CD4-positive, alpha-beta memory T cell (primary cell): ENCODE measurements at regions not wholly inside any gene's neighbourhood (a gene's known extent, or its start where the extent isn't known, plus 50 kb on each side); places are given as distances from the start of the nearest gene placed in this dataset.

Source experiments
- CTCF ChIA-PET: fragments of 350-600 bp; sonication (Branson Sonifier 250); formaldehyde crosslinking; loops from one replicate; lab custom pipeline; 2021; ENCODE audit warnings: inconsistent platforms; ENCODE audit not compliant: partially characterized antibody; lab: Charles Lee
- POLR2A ChIA-PET: fragments of 350-600 bp; sonication (Branson Sonifier 250); formaldehyde crosslinking; loops from one replicate; lab custom pipeline; 2021; ENCODE audit not compliant: partially characterized antibody; lab: Charles Lee
- DNase-seq, 5 donors: peaks; one replicate each; pipeline versions ENCODE4 v3.0.0 to v3.0.0-alpha.2; 2020 to 2022; ENCODE audit warnings: mixed read lengths in 1 of 5
- H3K27ac ChIP-seq: one replicate; pipeline ENCODE4 v1.7.0; 2013; ENCODE audit warnings: low read depth, low read length
- H3K27me3 ChIP-seq: 2 replicates; pipeline ENCODE4 v1.7.0; 2013; ENCODE audit warnings: mild to moderate bottlenecking, low read length, moderate library complexity; ENCODE audit not compliant: insufficient read depth
- H3K36me3 ChIP-seq: 2 replicates; pipeline ENCODE4 v1.7.0; 2013; ENCODE audit warnings: mild to moderate bottlenecking, low read length, moderate library complexity; ENCODE audit not compliant: insufficient read depth
- H3K4me1 ChIP-seq: 2 replicates; pipeline ENCODE4 v1.7.0; 2013; ENCODE audit warnings: mild to moderate bottlenecking, low read length, moderate library complexity; ENCODE audit not compliant: insufficient read depth
- H3K4me3 ChIP-seq, 2 donors: one replicate each; pipeline ENCODE4 v1.7.0; 2013; ENCODE audit warnings: low read length in 2 of 2, mild to moderate bottlenecking in 1 of 2
- H3K9me3 ChIP-seq, 2 donors: one replicate each; pipeline ENCODE4 v1.7.0; 2013; ENCODE audit warnings: low read length in 2 of 2, control low read depth in 1 of 2; ENCODE audit not compliant: control insufficient read depth in 1 of 2
- H3K27ac Mint-ChIP-seq, 7 donors: one replicate each; pipeline ENCODE4 v1.8.0; 2020 to 2021; ENCODE audit warnings: mixed read lengths in 7 of 7, mild to moderate bottlenecking in 6 of 7, inconsistent platforms in 3 of 7, moderate library complexity in 3 of 7
- H3K27me3 Mint-ChIP-seq, 2 donors: one replicate each; pipeline ENCODE4 v1.8.0; 2020 to 2021; ENCODE audit warnings: mixed read lengths in 2 of 2
- H3K36me3 Mint-ChIP-seq, 2 donors: one replicate each; pipeline ENCODE4 v1.8.0; 2020 to 2021; ENCODE audit warnings: mixed read lengths in 2 of 2, inconsistent platforms in 1 of 2, mild to moderate bottlenecking in 1 of 2
- H3K4me1 Mint-ChIP-seq, 4 donors: one replicate each; pipeline ENCODE4 v1.8.0; 2020 to 2021; ENCODE audit warnings: mixed read lengths in 4 of 4, mild to moderate bottlenecking in 1 of 4
- H3K4me3 Mint-ChIP-seq, 8 donors: one replicate each; pipeline ENCODE4 v1.8.0; 2020 to 2021; ENCODE audit warnings: mixed read lengths in 8 of 8, mild to moderate bottlenecking in 7 of 8, moderate library complexity in 6 of 8, inconsistent platforms in 3 of 8
- H3K9me3 Mint-ChIP-seq, 8 donors: one replicate each; pipeline ENCODE4 v1.8.0; 2020 to 2021; ENCODE audit warnings: mixed read lengths in 8 of 8, mild to moderate bottlenecking in 5 of 8, inconsistent platforms in 3 of 8, moderate library complexity in 1 of 8
- intact Hi-C: fragments of 100-400 bp; cut with micrococcal nuclease; formaldehyde crosslinking; loops from one replicate; pipeline ENCODE4 v1.15.1; 2023

DNA sequence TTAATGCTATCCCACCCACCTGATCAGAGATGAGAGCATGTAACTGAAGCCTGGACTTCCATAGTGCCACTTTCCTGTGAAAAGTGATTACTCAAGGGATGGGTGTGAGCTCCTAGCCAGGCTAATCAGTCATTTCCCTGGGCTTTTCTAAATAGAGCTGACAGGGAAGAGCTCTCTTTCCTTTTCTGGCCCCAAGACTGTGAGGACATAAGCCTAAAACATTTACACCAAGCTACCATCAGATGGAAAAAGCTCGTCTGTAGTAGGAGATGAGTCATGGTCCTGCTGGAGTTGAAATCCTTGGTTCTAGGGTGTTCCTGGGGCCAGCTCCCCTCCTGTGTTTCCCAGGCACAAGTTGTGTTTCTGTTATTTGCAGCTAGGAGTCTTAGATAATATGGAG lies 52.4 kb upstream of the NDP start:
- no peak overlapping the region for H3K27ac Mint-ChIP-seq
- no peaks in the 10 kb centered on the region for H3K36me3 Mint-ChIP-seq
- ChIA-PET CTCF (interaction anchor here (0.8 to 2.4 kb wide), 4 partner anchors 10 to 218 kb away, joined by 3 to 14 read pairs (median 4); no protein-coding TSS in a partner anchor), POLR2A (interaction anchor here (1.2 kb wide), 1 partner anchor 67 kb away, joined by 3 read pairs; no protein-coding TSS in a partner anchor)
- H3K27ac ChIP-seq, result no peak overlapping the region
- no peak overlapping the region for H3K4me3 Mint-ChIP-seq
- H3K4me3 ChIP-seq, result no peak overlapping the region
- peaks cover 0 to 3% (median 2%) of the 10 kb centered on the region in 4 donors for H3K4me1 Mint-ChIP-seq
- intact Hi-C loops, result loop anchor here (10.0 kb wide), 1 partner anchor 519 kb away; the partner anchor contains the start of gene FUNDC1
- H3K4me1 ChIP-seq, result no peaks in the 10 kb centered on the region
- H3K9me3 Mint-ChIP-seq, result no peaks in the 10 kb centered on the region
- H3K27me3 Mint-ChIP-seq, result no peaks in the 10 kb centered on the region
- H3K36me3 ChIP-seq, result no peaks in the 10 kb centered on the region
- no peaks in the 10 kb centered on the region for H3K9me3 ChIP-seq
- no peaks in the 10 kb centered on the region for H3K27me3 ChIP-seq
- no peak for DNase-seq
